GM19240 (cell line): ENCODE measurements at regions not wholly inside any gene's neighbourhood (a gene's known extent, or its start where the extent isn't known, plus 50 kb on each side); places are given as distances from the start of the nearest gene placed in this dataset.
"Not testable (repeated sequence)": the region's sequence is repeated elsewhere in the genome, so short reads cannot be mapped to it uniquely, and the experiment has no call there.

Experiments used
- DNase-seq: peaks from one replicate; pipeline ENCODE4 v3.0.0; 2011; ENCODE audit warnings: low spot score; ENCODE audit not compliant: insufficient read length

DNA sequence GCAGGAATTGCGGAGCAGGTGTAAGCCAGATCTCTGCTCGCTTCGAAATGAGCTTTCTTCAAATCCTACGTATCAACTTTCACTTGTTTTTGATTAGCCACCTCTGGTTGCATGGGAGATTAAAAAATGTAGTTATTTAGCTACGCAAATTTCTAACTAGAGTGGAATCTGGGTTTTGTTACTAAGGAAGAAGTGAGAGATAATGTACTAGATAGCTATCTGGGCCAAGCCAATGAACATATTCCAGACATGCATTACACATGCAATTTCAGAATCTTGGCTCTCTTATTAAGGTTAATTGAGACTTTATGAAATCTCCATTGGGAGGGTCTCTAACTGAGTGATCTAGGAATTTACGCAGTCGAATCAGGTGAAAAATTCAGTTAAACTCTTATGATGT, 765.7 kb downstream of the DIPK2A start:
- DNase-seq, result no peak

DNA sequence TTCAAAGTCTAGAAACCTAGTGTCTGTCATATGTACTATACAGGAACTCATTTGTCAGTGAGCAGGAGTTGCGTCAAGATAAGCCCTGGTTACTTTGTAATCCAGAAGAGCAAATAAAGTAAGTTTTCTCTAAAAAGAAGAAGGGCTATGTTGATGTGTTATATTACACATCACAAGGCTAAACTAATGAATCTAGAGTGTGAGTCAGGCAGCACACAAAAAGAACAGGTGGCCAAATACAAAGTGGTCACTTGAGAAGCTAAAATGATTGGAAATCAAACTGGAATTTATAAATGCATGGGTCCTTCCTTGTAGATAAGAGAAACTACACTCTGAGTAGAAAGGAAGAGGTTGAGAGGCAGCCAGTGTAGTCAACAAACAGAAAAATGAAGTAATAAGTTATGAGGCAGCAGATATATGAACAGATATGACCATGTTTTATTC, 771.6 kb downstream of the DIPK2A start:
- no peak for DNase-seq

DNA sequence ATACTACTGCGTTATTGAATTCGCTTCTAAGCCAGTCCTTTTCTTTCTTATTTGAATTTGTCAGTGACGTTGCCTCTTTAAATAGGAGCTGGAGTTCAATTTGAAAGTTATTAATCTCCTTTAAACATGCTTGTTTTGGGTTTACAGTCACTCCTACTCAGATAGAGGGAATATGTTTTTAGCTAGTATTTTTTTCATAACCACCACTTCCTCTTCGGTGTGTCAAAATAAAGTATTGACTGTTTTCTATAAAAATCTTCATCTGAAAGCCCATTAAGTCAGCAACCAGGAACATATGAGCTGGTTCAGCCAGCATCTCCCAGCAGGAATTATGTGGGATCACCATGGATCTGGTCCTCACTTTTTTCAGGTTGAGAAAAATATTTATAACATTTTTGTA, 772.9 kb downstream of the DIPK2A start:
- no peak for DNase-seq

- DNase-seq, result no peak
These were observed 775.0 kb downstream of the DIPK2A start for GRCh38 chr3:144746631-144747030.

- DNase-seq, result not testable (repeated sequence)
These were observed 778.1 kb downstream of the DIPK2A start for GRCh38 chr3:144749536-144750253.

- no peak for DNase-seq
These were observed 782.6 kb downstream of the DIPK2A start for GRCh38 chr3:144754076-144754783.

DNA sequence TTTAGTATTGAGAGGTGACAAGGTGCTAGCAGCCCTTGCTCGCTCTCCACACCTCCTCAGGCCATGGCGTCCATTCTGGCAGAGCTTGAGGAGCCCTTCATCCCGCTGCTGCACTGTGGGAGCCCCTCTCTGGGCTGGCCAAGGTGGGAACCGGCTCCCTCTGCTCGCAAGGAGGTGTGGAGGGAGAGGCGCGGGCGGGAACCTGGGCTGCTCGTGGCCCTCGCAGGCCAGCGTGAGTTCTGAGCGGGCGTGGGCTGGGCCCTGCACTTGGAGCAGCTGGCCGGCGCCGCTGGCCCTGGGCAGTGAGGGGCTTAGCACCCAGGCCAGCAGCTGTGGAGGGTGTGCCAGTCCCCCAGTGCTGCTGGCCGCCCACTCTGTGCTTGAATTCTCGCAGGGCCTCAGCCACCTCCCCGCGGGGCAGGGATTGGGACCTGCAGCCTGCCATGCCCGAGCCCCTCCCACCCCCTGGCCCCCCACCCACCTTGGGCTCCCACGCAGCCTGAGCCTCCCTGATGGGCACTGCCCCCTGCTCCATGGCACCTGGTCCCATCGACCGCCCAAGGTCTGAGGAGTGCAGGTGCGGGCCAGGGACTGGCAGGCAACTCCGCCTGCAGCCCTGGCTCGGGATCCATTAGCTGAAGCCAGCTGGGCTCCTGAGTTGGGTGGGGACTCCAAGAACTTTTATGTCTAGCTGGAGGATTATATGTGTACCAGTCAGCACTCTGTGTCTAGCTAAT, 785.2 kb downstream of the DIPK2A start:
- DNase-seq, result no peak

- no peak for DNase-seq
These were observed 789.2 kb downstream of the DIPK2A start for GRCh38 chr3:144760831-144761230.

DNA sequence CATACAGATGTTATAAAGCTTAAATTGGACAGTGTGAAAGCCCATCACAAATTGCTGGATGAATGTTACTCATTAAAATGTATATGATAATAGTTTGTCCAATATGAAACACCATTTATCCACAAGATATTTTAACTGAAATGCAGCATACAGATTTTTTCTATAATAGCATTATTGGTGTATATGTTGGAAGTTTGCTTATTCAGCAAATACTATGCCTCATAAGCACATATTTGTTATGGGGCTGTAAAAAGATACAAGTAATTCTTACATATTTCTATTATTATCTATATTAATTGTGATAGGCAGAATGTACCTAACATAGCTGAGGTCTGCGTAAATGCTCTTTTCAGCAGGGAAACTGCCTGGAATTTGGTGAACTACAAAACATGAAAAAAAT, 790.5 kb downstream of the DIPK2A start:
- no peak for DNase-seq

GRCh38 chr3:144763878-144764454, 792.3 kb downstream of the DIPK2A start:
- DNase-seq, result no peak

GRCh38 chr3:144770281-144770680, 798.7 kb downstream of the DIPK2A start:
- DNase-seq, result no peak

DNA sequence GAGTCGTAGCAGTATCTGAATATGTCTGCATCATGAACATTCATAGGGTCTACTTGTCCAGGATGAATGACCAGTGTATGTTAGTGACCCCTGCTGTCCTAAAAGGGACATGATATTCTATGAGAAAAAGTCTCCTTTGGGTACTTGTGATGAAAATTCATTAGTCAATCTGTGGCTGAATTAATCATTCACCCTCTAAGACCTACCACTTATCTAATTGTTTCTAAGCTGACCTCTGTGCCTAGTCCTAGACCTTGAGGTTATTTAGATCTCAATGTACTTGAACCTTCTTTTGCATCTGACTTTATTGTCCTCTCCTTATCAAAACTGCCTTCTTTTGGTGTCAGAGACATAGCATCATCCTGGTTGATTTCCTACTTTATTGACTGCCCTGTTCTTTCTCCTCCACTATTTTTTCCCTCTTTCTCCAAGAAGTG, 799.3 kb downstream of the DIPK2A start:
- DNase-seq, result no peak

DNA sequence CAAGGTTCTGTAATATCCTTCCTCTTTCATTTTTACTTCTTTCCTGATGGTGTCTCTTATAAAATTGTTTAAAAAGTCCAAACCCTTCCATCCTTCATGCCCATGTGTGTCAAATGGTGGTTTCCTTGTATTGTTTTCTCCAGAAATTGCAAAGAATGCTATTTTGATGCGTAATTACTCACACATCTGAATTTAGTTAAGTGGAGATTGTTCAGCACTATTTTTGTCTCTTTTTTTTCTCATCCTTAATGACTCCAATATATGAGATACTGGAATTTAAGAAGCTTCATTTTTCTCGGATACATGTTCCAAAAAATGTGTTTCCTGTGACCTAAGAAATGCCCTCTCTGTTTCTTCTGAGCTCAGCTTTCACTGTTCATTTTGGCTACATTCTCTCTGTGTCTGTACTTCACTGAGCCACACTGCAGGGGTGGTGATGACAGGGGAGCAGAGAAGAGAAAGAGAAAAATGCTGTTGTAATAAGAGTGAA, 799.8 kb downstream of the DIPK2A start:
- DNase-seq, result no peak

DNA sequence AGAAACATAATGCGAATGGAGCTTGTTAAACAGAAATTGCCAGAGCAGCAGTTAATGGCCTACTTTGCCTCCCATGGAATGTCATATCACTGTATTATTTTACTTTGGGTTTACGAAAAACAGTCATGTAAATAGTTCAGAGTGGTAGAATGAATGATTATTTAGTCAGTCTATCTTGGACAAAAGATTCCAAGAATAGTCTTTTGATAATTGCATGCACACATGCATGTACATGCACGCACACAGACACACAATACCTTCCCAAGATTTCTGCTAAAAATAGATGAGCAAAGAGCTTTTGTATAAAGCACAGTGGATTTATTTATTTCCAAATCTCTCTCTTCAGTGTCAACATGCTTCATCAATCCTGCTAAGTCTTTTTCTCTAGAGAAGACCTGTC, 800.7 kb downstream of the DIPK2A start:
- DNase-seq, result no peak

DNA sequence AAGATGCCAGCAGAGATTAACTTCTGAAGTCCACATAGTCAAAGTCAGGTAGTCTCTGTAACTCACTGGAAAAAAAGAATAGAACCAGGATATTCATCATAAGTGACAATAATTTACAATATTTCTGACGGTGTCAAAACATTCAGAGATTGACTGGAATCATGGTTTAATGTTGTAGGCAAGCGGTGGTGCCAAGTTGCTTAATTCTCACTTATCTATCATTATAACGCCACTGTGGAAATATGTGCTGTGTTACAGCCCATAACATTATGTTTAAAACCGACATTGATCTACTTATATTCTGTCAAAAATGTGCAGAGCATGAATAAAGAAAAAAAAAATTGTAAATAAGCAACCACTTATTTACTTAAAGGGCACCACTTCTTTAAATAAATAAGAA, 801.7 kb downstream of the DIPK2A start:
- no peak for DNase-seq

- no peak for DNase-seq
These were observed 803.3 kb downstream of the DIPK2A start for GRCh38 chr3:144774897-144775296.

GRCh38 chr3:144775551-144775950, 803.9 kb downstream of the DIPK2A start:
- DNase-seq, result no peak

DNA sequence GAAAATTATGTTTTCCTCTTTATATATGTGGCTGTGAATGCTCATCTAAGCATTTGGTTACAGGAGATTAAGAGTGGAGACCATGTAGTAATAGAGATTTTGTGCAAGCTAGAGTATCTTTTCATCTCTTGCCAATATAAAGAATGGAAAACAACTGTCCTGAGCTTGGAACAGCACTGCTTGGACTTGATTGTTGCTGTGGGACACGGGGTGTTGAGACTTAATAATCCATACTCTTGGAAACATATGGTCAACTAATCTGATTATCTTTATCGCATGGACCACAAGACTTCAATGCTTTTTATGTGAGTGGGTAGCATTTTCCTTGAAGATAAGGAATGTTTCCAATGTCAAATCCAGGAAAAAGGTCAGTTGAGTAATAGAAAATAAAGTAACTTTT, 806.3 kb downstream of the DIPK2A start:
- DNase-seq, result no peak

- no peak for DNase-seq
These were observed 819.4 kb downstream of the DIPK2A start for GRCh38 chr3:144791034-144791433.

- no peak for DNase-seq
These were observed 830.3 kb downstream of the DIPK2A start for GRCh38 chr3:144801890-144802289.

DNA sequence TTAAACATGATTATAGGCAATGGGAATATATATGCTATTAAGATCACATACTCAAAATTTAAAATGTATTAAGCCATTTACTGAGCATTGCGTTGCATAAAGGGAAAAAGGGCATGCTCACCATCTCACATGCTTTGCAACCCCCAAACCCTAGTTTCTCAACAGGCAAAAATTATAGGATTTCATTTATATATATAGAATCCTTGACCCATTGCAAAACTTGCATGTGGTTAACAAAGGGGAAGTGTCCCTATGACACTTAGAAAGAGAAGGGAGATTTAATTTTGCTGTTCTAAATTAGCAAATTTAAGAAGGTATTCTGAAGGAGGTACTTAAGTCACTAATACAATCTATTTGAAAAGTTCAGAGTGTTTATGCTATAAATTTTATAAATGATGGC, 837.8 kb downstream of the DIPK2A start:
- no peak for DNase-seq

DNA sequence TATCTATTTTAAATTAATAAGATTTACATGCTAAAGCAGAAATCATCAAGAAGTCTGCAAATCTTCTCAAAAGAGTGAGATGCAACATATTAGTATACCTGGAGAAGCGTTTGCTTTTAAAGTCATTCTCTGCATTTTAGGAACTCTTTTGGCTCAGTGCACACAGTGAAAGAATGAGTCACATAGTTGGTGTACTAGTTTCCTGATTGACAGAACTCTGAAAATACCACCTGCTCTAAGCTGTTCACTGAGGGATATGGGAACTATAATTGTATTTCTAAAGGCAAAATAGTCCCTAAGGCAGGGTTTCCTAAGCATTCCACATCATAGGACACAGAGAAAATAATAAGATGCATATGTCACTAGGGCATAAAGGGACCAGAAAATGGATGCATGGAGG, 838.5 kb downstream of the DIPK2A start:
- DNase-seq, result no peak
